SK-N-MC (cell line): ENCODE measurements at regions not wholly inside any gene's neighbourhood (a gene's known extent, or its start where the extent isn't known, plus 50 kb on each side); places are given as distances from the start of the nearest gene placed in this dataset.

Experiments used
- EZH2 ChIP-seq: fragments of 200-600 bp; sonication (generic); IDR thresholded peaks from one replicate; pipeline ENCODE4 v1.6.1; 2017; ENCODE audit warnings: antibody characterized with exemption
- FOXP2 ChIP-seq: optimal IDR thresholded peaks from 2 replicates; pipeline ENCODE3; 2011; ENCODE audit warnings: mild to moderate bottlenecking, moderate library complexity; ENCODE audit not compliant: insufficient read depth; ENCODE audit errors: extremely low read length, control extremely low read depth
- POLR2AphosphoS5 ChIP-seq: IDR thresholded peaks from 2 replicates; pipeline ENCODE4 v1.6.1; 2012; ENCODE audit warnings: mild to moderate bottlenecking, low read depth, low read length, borderline replicate concordance

DNA sequence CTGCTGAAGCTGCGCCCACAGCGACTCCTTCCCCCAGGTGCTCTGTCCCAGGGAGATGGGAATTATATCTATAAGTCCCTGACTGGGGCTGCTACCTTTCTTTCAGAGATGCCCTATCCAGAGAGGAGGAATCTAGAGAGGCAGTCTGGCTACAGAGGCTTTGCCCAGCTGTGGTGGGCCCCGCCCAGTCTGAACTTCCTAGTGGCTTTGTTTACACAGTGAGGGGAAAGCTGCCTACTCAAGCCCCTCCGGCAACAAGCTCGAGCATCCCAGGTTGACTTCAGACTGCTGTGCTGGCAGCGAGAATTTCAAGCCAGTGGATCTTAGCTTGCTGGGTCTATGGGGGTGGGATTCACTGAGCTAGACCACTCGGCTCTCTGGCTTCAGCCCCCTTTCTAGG lies 152.5 kb upstream of the MAP3K7 start:
- TF ChIP-seq EZH2 (no peak), POLR2AphosphoS5 (no peak), FOXP2 (no peak)
